ENCODE measurements at regions not wholly inside any gene's neighbourhood (a gene's known extent, or its start where the extent isn't known, plus 50 kb on each side); places are given as distances from the start of the nearest gene placed in this dataset.

- no peak for DNase-seq (ENCODE audit: low spot score)
- intact Hi-C loops (cut with DNase I) = no loop called here
These were observed 225.4 kb upstream of the ID2 start for GRCh38 chr2:8456151-8457091.

DNA sequence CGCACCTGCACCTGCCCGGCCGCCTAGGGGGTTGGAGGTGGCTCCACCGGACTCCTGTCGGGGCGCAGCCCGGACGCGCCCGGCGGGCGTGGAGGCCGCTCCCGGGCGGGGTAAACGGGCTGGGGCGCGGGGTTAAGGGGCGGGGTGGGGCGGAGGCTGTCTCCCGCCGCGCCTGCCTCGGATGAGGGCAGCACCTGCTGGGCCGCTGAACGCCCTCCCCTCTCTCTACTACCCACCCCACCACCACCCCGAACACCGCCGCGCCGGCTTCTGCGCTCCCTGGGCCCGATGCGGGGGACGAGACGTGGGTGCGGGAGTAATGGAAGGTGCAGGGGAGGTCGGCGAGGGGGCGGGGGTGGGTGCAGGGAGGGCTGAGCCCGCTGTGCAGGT is 224.8 kb upstream of the ID2 start:
- intact Hi-C loops (cut with DNase I) = no loop called here
- DNase-seq (ENCODE audit: low spot score) = no peak

DNA sequence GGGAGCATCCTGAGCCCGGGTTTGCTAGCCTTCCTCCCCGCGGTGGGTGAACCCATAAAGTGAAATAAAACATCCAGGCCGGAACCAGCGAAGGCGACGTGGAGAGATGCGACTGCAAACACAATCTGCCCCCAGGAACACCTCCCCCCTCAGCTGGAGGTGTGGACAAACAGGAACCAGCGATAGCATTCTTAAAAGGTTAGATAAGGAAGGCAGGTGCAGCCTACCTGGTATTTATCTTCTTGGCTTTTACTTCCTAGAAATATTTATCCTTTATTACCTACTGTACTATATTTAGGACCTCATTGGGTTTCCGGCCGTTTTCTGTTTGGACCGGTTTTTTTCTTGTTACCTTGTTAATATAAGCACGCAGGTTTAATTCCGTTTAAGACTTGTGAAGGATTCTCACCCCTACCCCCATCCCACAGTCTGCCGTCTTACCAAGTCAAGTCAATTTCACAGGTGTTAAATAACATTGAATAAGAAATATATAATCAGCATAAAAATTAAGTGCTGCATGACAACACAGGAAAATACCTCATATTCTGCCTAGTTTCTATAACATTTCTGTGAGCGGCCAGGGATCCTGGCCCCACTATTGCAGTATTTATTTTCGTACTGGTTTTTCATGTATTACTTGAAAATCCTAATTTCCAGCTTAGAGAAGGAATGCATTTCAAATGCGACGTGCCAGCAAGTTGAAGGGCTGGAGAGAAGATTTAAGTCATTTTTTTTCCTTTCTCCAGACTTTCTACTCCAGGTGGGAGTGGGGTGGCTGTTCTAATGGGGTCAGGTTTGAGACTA is 224.0 kb upstream of the ID2 start:
- intact Hi-C loops (cut with DNase I) = no loop called here
- DNase-seq (ENCODE audit: low spot score) = no peak

- DNase-seq (ENCODE audit: low spot score) = no peak
- intact Hi-C loops (cut with DNase I) = no loop called here
These were observed 223.1 kb upstream of the ID2 start for GRCh38 chr2:8458503-8459459.

- no peak for DNase-seq (ENCODE audit: low spot score)
- intact Hi-C loops (cut with DNase I) = no loop called here
These were observed 222.4 kb upstream of the ID2 start for GRCh38 chr2:8459474-8459873.

DNA sequence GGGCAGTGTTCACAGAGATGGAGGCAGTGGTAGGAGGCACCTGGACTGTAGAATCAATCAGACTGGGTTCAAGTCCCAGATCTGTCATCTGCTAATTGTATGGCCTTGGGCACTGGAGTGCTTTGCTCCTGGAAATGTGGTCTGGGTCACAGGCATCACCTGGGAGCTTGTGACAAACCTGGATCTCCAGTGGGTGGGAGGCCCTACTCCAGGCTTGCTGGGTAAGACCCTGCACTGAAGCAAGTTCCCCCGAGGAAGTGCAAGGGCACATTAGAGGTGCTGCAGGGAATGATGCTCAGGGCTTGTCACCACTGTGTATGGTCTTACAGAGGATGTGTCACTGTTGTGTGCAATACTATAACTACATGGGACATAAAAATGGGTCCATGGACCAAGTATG is 220.5 kb upstream of the ID2 start:
- no peak for DNase-seq (ENCODE audit: low spot score)
- intact Hi-C loops (cut with DNase I) = no loop called here

GRCh38 chr2:8462280-8462679 is 219.6 kb upstream of the ID2 start:
- no peak for DNase-seq (ENCODE audit: low spot score)
- intact Hi-C loops (cut with DNase I) = no loop called here

GRCh38 chr2:8462899-8463648 is 218.8 kb upstream of the ID2 start:
- no peak for DNase-seq (ENCODE audit: low spot score)
- intact Hi-C loops (cut with DNase I) = no loop called here

- intact Hi-C loops (cut with DNase I) = no loop called here
- no peak for DNase-seq (ENCODE audit: low spot score)
These were observed 216.3 kb upstream of the ID2 start for GRCh38 chr2:8465560-8465959.

GRCh38 chr2:8469709-8470493 is 212.0 kb upstream of the ID2 start:
- no peak for DNase-seq (ENCODE audit: low spot score)
- intact Hi-C loops (cut with DNase I) = no loop called here

DNA sequence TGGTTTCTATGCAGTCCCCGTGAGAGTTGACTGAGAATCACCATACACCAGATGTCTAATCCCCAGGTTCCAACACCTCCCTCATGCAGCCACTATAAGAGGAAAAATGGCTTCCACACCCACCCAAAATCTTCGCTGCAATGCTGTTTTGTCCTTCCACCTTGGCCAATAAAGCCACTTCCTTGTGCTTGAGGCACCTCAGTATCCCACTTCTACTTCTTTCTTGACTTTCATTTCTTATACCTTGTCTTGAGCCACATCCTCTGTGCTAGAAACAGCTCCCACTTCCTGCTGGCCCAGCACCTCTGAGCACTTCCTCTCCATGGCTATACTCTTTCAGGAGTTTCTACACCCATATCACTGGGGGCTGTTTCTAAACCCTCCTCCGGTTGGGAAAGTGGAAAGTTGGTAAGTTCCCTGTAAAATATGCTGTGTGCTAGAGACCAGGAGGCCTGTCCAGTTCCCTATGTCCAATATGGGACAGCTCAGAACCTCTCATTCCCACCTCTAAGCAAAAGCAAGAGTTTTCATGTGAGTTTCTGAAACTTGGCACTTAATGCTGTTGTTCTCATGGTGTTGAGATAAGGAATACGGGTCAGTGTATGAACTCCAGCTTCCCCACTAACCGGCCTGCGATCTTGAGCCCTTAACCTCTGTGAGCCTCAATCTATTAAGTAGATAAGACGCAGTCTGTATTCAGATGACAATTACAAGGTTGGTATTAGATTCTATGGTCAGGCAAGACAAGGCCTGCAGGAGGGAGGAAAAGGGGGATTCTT is 209.1 kb upstream of the ID2 start:
- intact Hi-C loops (cut with DNase I) = no loop called here
- no peak for DNase-seq (ENCODE audit: low spot score)

DNA sequence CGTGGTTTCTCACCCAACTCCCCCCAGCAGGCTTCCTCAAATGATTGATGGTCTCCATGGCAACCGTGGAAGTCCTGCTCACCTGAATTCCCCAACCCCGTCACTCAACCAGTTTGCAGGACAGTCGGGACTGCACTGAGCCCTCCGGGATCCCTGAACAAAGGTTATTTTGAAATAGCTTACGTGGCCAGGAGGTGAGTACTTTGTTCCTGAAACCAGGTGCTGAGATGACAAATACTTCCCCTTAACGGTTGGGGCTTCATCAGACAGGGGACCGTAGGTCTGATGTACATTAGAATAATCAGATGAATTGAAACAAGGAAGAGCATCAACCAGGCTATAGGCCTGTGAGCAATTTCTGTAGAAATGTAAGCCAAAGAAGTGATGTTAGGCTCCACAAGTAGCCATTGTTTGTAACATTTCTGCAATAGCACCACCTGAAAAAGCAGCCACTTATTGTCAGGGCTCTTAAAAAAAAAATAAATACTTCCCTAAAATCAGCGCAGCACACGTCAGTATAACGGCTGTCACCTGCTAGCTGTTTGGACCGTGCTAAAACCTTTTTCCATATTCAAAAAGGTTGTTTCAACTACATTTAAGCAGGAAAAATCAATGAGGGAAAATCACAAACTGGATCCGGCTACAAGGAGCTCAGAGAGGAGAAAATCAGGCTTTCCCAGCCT is 206.4 kb upstream of the ID2 start:
- intact Hi-C loops (cut with DNase I) = loop anchor here (5.0 kb wide), 1 partner anchor 202 kb away; no protein-coding TSS in a partner anchor
- DNase-seq (ENCODE audit: low spot score) = no peak

DNA sequence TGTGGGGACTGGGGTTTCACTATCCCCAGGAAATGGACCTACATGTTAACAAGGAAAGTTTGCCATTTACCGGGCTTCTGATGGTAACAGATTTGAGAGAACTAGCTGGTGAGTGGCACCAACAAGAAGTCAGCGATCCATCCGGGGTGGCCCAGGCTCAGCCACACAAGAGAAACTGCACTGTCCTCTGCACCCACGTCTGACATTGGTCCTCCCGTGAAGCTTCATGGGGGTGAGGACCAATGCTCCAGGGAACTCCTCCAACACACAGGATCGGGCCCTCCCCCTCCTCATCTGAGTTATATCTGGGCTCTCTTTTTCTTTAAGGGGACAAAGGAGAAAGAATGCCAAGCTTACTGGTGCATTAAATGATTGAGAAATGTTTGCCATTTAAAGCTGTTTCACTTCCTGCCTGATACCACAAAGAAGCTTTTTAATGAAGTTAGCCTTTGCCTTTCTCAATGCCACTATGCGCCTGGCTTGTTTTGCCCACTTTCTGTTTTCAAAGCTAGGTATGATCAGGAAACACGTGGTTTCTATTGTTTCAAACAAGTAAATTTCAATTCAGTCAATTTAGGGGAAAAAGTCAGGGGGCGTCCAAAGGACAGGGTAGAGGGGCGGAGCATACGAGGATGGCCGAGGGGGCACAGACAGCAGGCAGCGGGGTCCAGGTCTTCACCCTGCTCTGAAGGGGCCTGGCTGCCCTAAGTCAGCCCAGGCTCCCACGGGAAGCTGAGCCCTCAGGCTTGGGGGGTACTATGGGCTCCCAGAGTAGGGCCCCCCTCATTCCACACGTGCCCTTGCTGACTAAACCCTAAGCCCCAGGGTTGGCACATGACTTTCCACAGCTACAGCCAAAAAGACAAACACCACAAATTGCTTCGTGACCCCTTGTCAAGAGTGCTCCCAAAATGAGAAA is 204.0 kb upstream of the ID2 start:
- intact Hi-C loops (cut with DNase I) = loop anchor here (5.0 kb wide), 1 partner anchor 199 kb away; no protein-coding TSS in a partner anchor
- DNase-seq (ENCODE audit: low spot score) = no peak

- intact Hi-C loops (cut with DNase I) = loop anchor here (5.0 kb wide), 1 partner anchor 199 kb away; no protein-coding TSS in a partner anchor
- DNase-seq (ENCODE audit: low spot score) = no peak
These were observed 203.4 kb upstream of the ID2 start for GRCh38 chr2:8478471-8478793.

GRCh38 chr2:8479298-8479697 is 202.6 kb upstream of the ID2 start:
- intact Hi-C loops (cut with DNase I) = loop anchor here (5.0 kb wide), 1 partner anchor 198 kb away; no protein-coding TSS in a partner anchor
- DNase-seq (ENCODE audit: low spot score) = no peak

- DNase-seq (ENCODE audit: low spot score) = no peak
- intact Hi-C loops (cut with DNase I) = no loop called here
These were observed 200.9 kb upstream of the ID2 start for GRCh38 chr2:8480915-8481314.

Measured in cardiac septum (tissue), 1 donor.